ENCODE measurements at regions not wholly inside any gene's neighbourhood (a gene's known extent, or its start where the extent isn't known, plus 50 kb on each side); places are given as distances from the start of the nearest gene placed in this dataset.
"Not testable (repeated sequence)": the region's sequence is repeated elsewhere in the genome, so short reads cannot be mapped to it uniquely, and the experiment has no call there.

DNA sequence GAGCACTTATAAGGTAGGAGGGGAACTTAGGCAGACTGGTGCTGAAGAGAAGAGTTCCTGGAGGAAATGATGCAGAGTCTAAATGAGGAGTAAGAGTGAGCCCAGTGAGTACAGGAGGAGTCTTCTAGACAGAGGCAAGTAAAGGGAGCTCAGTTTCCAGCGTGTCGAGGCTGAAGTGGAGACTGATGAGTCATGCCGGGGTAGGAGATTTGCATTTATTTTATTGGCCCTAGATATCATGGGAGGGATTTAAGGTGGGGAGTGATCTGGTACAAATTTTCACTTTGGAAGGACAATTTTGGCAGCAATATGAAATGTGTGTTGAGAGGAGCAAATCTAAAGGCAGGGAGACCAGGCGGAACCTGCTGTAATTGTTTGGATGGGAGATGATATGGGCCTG lies 157.5 kb downstream of the TTC8 start:
- H3K27ac ChIP-seq, result no peak overlapping the region
- DNase-seq (ENCODE audit: low read depth, low spot score), result no peak

DNA sequence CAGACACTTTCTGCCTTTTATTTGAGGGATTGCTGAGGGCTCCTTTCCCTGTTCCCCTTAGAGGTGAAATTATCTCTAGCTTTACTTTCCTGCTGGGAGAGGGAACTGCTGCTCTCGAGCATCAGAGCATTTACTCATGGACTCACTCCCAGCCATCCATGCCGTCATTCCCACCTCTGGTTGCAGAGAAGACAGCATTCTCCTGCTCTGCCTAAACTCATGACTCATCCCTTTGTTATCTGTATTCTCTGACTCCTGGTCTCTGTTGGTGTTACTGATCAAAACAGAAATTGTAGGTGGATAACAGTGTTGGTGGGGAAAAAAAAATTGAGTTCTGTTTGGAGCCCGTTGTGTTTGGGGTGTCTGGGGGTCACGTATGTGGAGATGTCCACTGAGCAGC lies 159.3 kb downstream of the TTC8 start:
- peak overlapping the region; percentile 9 for H3K27ac ChIP-seq
- no peak for DNase-seq (ENCODE audit: low read depth, low spot score)

DNA sequence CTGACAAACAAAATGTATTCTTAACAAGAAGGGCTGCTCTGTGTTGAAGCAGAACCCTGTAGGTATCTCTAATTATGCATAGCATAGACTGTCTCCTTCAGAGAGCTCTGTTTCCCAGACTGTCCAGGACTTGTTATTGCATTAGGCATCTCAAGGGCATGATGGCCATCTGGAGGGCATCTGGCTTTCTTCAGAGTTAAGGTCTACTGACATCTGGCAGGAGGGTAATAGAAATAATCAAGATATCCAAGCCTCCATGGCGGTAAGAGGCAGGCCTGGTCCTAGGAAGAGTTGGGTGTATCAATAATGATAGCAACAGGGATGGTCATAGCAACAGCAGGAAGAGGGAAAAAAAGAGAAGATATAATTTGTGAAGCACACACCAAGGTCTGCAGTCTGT lies 161.2 kb downstream of the TTC8 start:
- no peak overlapping the region for H3K27ac ChIP-seq
- DNase-seq (ENCODE audit: low read depth, low spot score), result no peak

DNA sequence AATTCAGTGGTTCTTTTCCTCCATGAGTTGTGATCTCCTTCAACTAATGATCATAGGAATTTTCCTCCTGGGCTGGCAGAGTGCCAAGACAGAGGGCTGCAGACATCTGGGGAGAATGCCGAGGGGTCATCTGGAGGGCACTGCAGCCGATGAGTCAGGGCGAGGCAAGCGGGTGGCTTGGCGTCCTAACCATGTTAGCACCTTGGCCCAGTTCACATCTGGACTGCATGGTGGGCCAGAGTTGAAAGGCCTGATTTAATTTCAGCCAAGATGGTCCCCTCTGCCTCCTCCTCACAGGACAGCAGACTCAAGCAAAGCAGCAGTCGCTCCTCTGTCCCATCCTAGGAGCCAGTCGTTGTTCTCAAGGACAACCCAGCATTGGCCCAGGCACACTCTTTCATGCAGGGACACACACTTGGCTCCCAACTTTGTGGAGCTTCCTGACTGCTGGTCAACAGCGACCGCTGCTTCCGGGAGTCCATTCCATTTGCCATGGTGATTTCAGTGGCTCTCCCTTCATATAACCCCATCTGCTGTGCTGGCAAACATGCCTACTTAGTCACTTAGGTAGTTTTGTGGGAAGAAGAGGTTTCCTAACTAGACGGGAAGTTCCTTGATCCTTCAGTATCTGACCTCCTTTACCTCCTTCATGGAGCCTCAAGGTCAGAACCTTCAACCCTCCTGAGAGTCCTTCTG lies 161.8 kb downstream of the TTC8 start:
- peak overlapping the region; percentile 76 for H3K27ac ChIP-seq
- DNase-seq (ENCODE audit: low read depth, low spot score), result no peak

DNA sequence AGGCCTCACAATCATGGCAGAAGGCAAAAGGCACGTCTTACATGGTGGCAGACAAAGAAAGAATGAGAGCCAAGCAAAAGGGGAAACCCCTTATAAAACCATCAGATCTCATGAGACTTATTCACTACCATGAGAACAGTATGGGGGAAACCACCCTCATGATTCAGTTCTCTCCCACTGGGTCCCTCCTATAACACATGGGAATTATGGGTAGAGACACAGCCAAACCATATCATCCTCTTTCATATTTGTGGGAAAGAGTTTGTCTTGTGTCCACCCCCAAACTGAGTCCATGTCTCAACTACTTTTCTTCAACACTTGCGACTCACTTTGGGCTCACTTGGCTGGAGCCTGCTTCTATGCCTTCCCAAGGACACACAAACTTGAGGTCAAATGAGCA lies 162.5 kb downstream of the TTC8 start:
- H3K27ac ChIP-seq, result peak overlapping the region; percentile 76
- not testable (repeated sequence) for DNase-seq (ENCODE audit: low read depth, low spot score)

DNA sequence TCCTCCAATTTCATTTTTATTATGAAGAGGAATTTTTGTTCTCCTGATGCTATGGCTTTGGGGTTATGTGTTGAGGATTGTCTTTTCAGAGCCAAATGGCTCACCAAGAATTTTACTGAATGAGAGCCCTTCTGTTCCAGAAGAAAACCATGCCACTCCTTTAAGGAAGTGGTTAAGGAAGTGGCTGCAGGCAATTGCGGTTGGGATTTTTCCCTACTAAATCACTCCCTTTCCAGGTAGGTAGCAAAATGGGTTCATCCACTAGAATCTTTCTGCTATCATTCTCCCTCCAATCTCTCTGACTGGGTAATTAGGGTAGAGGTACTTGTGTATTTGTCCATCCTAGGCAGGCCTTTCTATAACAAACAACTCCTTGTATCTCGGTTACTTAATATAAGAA lies 163.1 kb downstream of the TTC8 start:
- peak overlapping the region; percentile 76 for H3K27ac ChIP-seq
- DNase-seq (ENCODE audit: low read depth, low spot score), result no peak

DNA sequence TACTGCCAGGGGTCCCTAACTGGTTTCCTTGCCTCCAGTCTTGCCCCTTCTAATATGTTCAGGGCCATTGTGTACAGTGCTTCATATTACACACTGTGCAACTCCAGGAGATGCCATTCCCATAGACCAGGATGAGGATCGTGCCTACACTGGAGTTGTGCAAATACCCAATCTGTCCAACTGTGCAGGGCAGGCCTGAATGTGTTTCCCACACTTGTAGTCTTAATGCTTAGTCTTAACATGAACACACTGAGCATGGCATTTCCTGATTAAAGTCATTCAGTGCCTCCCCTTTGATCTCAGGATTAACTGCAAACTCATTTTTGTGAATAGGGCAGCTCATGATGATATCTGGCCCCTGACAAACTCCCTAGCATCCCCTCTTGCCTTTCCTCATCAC lies 165.5 kb downstream of the TTC8 start:
- H3K27ac ChIP-seq, result no peak overlapping the region
- no peak for DNase-seq (ENCODE audit: low read depth, low spot score)

DNA sequence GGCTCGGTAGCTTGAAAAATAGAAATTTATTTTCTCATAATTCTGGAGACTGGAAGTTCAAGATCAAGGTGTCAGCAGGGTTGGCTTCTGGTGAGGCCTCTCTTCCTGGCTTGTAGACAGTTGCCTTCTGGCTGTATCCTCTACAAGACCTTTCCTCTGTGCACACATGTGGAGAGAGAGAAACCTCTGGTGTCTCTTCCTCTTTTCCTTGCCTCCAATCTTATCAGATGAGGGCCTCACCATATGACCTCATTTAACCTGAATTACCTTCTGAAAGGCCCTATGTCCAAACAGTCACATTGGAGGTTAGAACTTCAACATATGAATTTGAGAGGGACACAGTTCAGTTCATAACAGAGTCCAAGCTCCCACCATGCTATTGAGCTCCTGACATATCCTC lies 166.4 kb downstream of the TTC8 start:
- no peak overlapping the region for H3K27ac ChIP-seq
- no peak for DNase-seq (ENCODE audit: low read depth, low spot score)

DNA sequence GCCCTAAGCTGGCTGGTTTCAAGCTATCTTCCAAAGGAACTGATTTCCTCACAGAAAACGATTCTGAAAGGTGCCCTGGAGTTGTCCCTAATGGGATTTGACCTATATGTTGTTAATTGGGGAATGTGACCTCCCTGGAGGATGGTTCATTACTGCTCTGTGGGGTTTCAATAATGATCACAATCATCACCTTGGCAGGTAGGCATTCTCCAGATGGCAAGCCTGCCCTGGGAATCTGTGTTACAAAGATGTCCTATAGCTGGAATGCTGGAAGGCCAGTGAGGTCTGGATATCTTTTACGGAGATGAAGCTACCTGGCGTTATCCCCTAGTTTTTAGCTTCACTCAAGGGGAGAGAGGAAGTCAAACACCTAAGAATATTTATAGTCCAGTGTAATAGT lies 167.6 kb downstream of the TTC8 start:
- H3K27ac ChIP-seq, result no peak overlapping the region
- DNase-seq (ENCODE audit: low read depth, low spot score), result no peak

DNA sequence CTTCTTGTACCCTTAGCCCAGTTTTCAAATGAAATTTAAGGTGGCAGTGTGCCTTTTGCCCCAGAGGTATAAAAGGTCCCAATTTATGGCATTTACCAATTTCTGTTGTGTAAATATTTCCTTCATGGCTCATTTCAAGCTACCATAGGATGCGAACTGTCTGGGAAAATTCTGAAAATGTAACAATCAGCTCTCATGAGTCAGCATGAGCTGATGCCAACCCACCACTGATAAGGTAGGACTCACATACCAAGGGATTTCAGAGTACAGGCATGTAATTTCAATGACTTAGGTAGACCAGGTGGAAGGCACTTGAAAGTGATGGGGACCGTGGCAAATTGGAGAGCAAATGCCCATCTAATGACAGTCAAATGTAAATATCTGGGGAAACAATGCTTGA lies 169.5 kb downstream of the TTC8 start:
- DNase-seq (ENCODE audit: low read depth, low spot score), result no peak
- peak overlapping the region; percentile 29 for H3K27ac ChIP-seq

DNA sequence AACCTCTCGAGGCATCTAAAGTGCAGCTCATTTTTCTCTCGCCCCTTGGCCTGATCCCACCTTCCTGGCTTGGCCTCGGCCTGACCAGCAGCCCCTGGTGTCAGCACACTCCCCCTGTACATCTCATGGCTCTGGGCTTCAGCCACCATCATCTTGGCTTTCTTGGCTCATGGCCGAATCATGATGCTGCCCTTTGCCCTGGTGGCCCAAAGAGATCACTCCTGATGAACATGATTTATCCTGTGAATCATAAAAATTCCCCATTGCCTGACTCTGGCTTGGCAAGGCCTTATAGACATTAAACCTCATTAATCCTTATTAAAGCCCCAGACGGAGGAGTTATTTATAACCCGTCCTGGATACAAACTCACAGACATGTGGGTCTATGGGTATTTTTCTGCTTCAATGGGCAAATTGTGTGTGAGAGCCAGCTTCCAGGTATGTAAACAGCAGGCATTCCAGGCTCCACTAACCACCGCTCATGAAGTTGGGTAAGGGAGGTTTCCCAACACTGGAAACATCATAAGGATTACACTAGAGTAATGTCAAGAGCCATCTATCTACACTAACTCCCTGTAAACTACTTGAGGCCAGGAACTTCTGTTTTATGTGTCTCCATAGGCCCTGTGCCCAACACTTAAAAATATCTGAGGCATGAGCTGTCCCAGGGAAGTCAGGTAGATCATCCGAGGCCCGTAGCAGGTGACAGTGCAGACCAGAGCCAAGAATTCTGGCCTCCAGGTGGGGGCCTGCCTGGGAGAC lies 171.2 kb downstream of the TTC8 start:
- no peak for DNase-seq (ENCODE audit: low read depth, low spot score)
- peak overlapping the region; percentile 57 for H3K27ac ChIP-seq

DNA sequence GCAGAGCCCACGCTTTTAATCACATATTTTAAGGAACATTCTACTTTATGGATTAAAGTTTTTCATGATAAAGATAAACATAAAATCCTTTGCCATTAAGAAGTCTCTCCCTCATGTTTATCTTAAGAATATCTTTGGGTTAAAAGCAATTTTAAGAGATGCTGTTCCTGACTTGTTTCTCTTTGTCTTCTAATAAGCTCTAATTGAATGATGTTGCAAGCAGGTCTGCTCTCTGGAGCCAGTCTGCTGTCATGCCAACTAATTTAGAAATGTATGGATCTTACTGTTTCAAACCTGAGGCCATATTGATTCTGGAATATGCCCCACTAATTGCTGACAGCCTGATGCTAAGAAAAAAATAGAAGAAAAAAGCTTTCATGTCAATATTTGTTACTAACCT lies 173.6 kb downstream of the TTC8 start:
- no peak for DNase-seq (ENCODE audit: low read depth, low spot score)
- no peak overlapping the region for H3K27ac ChIP-seq

DNA sequence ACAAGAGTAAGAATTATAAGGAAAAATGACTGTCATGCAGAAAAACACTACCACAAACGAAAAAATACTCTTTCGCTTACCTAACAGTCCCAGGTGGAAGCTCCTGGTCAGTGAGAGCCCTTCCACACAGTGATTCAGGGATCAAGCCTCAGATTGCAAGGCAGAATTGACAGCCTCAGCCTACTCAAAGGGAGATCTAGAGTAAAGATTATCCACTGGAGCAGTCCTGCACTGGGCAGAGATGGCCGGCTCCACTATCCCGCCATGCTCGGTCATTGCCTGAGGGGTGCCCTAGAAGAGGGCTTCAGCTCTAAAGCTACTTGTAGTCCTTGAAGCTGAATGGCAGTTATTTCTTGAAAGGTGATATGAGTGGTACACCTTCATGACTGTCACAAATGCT lies 174.7 kb downstream of the TTC8 start:
- no peak overlapping the region for H3K27ac ChIP-seq
- no peak for DNase-seq (ENCODE audit: low read depth, low spot score)

DNA sequence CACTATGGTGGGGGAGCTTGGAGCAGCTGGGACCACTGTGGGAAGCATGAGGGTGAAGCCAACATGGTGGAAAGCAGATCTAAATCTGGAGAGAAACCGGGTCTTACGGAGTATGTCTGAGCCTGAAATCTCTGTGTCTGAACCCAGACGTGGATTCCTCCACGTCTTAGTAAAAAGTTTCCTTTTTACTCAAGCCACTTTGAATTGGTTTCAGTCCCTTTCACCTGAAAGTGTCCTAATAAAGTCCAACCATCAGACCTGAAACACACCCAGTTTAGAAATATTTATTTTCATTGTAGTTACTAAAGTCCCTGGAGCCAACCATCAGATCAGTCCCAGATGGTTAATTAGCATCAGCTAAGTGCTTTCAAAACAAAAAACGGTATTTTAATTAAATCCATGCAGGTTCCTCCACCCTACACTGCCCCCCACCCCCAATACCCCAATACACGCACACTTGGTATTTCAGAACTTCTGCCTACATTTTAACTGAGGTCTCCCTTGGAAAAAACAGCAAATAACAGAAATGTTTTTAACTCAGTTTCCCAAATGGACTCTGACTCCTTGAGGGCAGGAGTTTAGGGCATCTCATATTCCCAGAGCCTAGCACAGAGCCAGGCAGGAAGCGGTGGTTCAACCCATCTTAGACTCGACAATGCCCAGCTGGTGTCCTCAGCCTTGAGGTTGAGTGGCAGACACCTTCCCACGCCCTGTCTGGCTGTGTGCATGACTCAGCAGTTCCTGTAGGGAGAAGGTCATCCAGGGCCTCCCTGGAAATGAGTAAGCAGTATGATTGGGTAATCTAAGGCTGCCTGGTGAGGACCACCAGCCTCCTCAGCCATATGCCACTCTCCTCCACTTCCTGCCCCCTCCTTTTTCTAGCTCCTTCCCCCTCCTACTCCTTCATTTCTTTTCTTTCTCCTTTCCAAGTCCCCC lies 175.8 kb downstream of the TTC8 start:
- H3K27ac ChIP-seq, result peak overlapping the region; percentile 90
- DNase-seq (ENCODE audit: low read depth, low spot score), result peak; percentile 90

DNA sequence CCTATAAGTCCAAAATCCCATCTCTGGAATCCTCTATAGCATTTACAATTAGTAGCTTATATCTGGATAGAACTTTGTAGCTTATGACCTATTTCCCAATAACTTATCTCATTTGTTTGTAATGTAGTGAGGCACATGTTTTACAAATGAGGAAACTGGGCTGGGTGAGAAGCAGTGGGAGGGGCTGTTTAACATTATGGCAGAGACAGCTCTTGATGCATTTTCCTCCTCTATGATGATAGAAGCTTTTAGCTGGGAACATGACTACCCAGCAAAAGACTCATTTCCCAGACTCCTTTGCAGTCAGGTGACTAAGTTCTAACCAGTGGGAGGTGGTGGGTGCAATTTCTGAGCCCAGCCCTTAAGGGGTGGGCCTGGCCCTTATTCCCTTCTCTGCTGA lies 179.7 kb downstream of the TTC8 start:
- H3K27ac ChIP-seq, result peak overlapping the region; percentile 25
- peak; percentile 56 for DNase-seq (ENCODE audit: low read depth, low spot score)

DNA sequence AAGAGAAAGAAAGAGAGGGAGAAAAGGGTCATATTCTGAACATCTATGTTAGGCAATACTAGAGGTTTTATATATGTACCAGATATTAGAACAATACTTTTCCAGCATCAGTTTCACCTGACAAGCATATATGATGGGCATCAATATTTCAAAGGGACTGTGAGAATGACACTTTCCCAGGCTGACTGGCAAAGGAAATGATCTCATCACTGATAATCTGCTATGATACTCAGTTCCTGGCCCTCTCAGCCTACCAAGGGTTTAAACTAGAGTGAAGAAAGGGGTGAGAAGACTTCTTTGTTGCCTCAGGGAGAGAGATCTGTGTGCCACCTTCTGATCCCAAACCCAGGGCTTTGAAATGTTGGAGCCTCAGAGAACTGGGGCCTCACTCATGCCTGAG lies 183.5 kb downstream of the TTC8 start:
- no peak overlapping the region for H3K27ac ChIP-seq
- no peak for DNase-seq (ENCODE audit: low read depth, low spot score)

DNA sequence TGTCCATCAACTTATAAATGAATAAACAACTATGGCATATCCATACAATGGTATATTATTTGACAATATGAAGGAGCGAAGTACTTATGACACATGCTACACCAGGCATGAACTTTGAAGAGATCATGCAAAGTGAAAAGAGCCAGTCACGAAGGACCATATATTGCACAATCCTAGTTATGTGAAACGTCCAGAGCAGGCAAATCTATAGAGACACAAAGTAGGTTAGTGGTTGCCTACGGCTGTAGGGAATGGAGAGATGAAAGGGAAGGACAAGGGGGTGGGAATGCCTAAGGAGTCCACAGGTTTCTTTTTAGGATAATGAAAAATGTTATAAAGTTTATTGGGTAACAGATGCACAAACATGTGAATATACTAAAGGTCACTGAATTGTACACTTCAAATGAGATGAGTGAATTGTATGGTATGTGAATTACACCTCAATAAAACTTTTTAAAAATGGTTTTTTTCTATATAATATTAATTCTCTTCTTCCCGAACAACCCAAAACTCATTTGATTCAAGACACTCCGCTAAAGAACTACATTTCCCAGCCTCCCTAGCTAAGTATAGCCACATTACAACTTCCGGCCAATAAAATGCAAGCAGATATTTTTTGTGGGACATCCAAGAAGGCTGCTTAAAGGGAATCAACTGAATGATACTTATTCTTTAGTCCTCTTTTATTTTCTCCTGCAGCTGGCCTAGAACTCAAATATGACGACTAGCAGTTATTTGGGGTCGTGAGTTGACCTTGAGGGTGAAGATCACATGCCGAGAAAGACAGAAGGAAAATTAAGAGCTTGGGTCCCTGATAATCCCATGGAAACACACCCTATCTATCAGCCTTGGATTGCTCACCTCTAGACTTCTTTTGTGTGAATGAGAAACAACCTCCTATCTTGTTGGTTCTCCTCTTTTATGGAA lies 187.2 kb downstream of the TTC8 start:
- H3K27ac ChIP-seq, result no peak overlapping the region
- no peak for DNase-seq (ENCODE audit: low read depth, low spot score)

DNA sequence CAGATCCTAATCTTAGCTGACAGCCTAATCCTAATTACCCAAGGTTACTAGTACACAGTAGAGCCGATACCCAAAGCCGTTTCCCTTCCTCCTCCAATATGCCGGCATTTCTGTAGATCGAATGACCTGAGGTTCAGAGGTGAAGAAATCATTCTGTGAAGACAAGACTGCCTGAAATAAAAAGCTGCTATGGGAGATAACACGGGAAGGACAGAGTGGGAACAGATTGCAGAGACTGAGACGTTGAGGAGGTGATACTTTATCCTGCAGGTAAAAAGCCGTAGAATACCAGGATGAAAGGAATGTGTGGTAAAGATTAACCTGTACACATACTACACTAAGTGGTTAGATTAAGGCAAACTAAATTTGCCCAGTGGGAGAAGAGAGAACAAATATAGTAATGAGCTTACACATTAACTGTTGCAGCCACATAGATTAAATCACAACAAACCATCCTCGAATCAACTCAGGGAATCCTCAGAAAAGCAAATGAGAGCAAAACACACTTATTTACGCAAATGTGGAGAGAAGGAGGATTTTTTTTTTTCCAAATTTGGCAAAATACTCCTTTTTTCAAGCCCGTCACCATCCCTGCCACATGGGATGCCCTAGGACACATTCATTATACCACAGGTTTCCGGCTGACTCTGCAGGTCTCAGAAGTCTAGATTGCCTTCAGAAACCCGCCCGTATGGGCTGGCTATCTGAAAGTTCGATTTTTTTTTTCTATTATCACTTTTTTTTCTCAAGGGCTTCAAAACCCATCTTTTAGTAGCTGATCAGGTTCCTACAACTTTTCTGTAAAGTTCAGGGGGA lies 188.0 kb downstream of the TTC8 start:
- no peak for DNase-seq (ENCODE audit: low read depth, low spot score)
- no peak overlapping the region for H3K27ac ChIP-seq

DNA sequence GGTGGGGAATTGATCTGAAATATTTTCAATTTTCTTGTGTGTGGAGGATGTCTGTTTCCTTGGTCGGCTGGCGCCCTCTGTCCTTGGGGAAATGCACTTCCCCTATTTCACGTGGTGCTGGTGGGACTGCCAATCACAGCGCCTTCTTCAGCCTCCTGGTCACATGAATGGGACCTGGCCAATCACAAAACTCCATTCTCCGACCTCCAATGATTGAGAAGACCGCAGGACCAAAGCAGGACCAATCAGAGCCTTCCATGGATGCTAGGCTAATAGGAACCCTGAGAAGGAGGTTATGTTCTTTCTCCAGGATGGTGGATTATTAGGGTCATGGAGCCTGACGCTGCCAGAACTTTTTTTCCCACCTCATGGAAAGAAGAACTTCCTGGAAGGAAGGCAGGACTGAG lies 188.7 kb downstream of the TTC8 start:
- no peak overlapping the region for H3K27ac ChIP-seq
- no peak for DNase-seq (ENCODE audit: low read depth, low spot score)

All from epithelial cell of prostate (primary cell).